HUES48 (cell line): ENCODE measurements at regions not wholly inside any gene's neighbourhood (a gene's known extent, or its start where the extent isn't known, plus 50 kb on each side); places are given as distances from the start of the nearest gene placed in this dataset.
"Not testable (repeated sequence)": the region's sequence is repeated elsewhere in the genome, so short reads cannot be mapped to it uniquely, and the experiment has no call there.

ENCODE experiments used
- H3K27ac ChIP-seq: one replicate; pipeline ENCODE4 v1.7.0; 2013; ENCODE audit warnings: low read depth, low read length, inconsistent platforms
- H3K27me3 ChIP-seq: 2 replicates; pipeline ENCODE4 v1.6.1; 2013; ENCODE audit warnings: mild to moderate bottlenecking, low read length; ENCODE audit not compliant: control insufficient read depth, insufficient read depth
- H3K36me3 ChIP-seq: 2 replicates; pipeline ENCODE4 v1.6.1; 2013; ENCODE audit warnings: low read length; ENCODE audit not compliant: control insufficient read depth, insufficient read depth
- H3K4me1 ChIP-seq: 2 replicates; pipeline ENCODE4 v1.6.1; 2013; ENCODE audit warnings: mild to moderate bottlenecking, low read length; ENCODE audit not compliant: control insufficient read depth, insufficient read depth
- H3K4me3 ChIP-seq: 2 replicates; pipeline ENCODE4 v1.5.1; 2013; ENCODE audit warnings: mild to moderate bottlenecking, low read depth, low read length
- H3K9ac ChIP-seq: 2 replicates; pipeline ENCODE4 v1.6.1; 2013; ENCODE audit warnings: mild to moderate bottlenecking, low read depth, low read length, moderate library complexity
- H3K9me3 ChIP-seq: 2 replicates; pipeline ENCODE4 v1.6.1; 2013; ENCODE audit warnings: low read length; ENCODE audit not compliant: control insufficient read depth, insufficient read depth

- Histone ChIP-seq H3K27me3 (no peaks in the 10 kb centered on the region; the same call in 1 of the 2 replicates), H3K27ac (no peak overlapping the region), H3K4me3 (no peak overlapping the region), H3K36me3 (no peaks in the 10 kb centered on the region), H3K9ac (no peak overlapping the region), H3K9me3 (peaks cover 18% of the 10 kb centered on the region; the same call in 1 of the 2 replicates), H3K4me1 (no peaks in the 10 kb centered on the region)
Measured at GRCh38 chrX:122914256-122914655, 269.8 kb upstream of the GRIA3 start.

DNA sequence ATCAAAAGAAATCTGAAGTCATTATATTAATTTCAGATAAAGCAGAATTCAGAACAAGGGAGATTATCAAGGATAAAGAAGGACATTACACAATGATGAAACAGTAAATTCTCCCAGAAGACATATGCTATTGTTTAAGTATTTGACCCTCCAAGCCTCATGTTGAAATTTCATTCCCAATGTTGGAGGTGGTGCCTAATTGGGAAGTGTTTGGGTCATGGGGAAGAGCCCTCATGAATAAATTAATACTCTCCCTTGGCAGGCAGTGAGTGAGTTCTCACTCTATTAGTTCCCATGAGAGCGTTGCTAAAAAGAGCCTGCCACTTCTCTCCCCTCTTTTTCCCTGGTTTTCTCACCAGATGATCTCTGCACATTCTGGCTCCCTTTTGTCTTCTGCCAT is 249.9 kb upstream of the GRIA3 start:
- H3K9me3 ChIP-seq, result no peaks in the 10 kb centered on the region
- no peaks in the 10 kb centered on the region for H3K36me3 ChIP-seq
- H3K4me3 ChIP-seq, result no peak overlapping the region
- H3K4me1 ChIP-seq, result peaks cover 23% of the 10 kb centered on the region
- H3K27me3 ChIP-seq, result no peaks in the 10 kb centered on the region
- H3K27ac ChIP-seq, result no peak overlapping the region
- no peak overlapping the region for H3K9ac ChIP-seq

DNA sequence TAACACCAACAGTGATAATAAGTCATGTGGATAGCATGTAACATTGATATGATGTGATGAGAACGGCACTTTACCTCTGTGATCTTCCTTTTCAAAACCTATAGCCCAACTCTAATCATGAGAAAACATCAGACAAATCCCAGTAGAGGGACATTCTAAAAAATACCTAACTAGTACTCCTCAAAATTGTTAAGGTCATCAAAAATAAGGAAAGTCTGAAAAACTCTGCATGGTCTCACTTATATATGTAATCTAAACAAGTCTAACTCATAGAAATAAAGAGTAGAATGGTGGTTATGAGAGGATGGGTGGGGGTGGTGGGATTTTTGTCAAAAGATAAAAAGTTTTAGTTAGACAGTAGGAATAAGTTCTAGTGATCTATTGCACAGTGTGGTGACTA is 243.9 kb upstream of the GRIA3 start:
- H3K27ac ChIP-seq, result no peak overlapping the region
- no peak overlapping the region for H3K4me3 ChIP-seq
- no peaks in the 10 kb centered on the region; the same call in 1 of the 2 replicates for H3K27me3 ChIP-seq
- H3K9ac ChIP-seq, result no peak overlapping the region
- no peaks in the 10 kb centered on the region for H3K9me3 ChIP-seq
- H3K4me1 ChIP-seq, result no peaks in the 10 kb centered on the region
- no peaks in the 10 kb centered on the region for H3K36me3 ChIP-seq

- Histone ChIP-seq H3K27me3 (no peaks in the 10 kb centered on the region; the same call in 1 of the 2 replicates), H3K36me3 (no peaks in the 10 kb centered on the region), H3K4me1 (no peaks in the 10 kb centered on the region), H3K4me3 (no peak overlapping the region), H3K9ac (no peak overlapping the region), H3K27ac (no peak overlapping the region), H3K9me3 (no peaks in the 10 kb centered on the region)
Measured at GRCh38 chrX:122941806-122942205, 242.3 kb upstream of the GRIA3 start.

DNA sequence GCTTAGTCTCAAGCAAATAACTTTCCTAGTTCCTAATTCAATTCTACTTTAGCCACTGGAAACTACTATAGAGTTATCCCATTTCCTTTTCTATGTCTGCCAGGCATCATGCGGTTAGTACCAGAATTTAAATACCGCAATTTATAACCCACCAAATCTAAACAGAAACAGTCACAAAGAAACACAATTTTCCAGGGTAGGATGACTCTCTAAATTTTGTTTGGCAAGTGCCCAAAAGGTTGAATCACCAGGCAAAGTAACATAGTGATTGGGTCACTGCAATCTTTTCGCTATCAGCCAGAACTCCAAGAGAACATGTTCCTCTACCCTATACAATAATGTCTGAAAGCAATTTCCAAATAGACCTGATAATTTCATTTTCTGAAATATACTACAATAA is 240.2 kb upstream of the GRIA3 start:
- H3K27me3 ChIP-seq, result no peaks in the 10 kb centered on the region; the same call in 1 of the 2 replicates
- no peaks in the 10 kb centered on the region for H3K9me3 ChIP-seq
- H3K27ac ChIP-seq, result no peak overlapping the region
- no peak overlapping the region for H3K9ac ChIP-seq
- H3K4me1 ChIP-seq, result no peaks in the 10 kb centered on the region
- H3K4me3 ChIP-seq, result no peak overlapping the region
- H3K36me3 ChIP-seq, result no peaks in the 10 kb centered on the region

- Histone ChIP-seq H3K9ac (no peak overlapping the region), H3K4me1 (no peaks in the 10 kb centered on the region), H3K4me3 (no peak overlapping the region), H3K27me3 (no peaks in the 10 kb centered on the region; the same call in 1 of the 2 replicates), H3K9me3 (no peaks in the 10 kb centered on the region), H3K36me3 (no peaks in the 10 kb centered on the region), H3K27ac (no peak overlapping the region)
Measured at GRCh38 chrX:122945328-122945727, 238.8 kb upstream of the GRIA3 start.

DNA sequence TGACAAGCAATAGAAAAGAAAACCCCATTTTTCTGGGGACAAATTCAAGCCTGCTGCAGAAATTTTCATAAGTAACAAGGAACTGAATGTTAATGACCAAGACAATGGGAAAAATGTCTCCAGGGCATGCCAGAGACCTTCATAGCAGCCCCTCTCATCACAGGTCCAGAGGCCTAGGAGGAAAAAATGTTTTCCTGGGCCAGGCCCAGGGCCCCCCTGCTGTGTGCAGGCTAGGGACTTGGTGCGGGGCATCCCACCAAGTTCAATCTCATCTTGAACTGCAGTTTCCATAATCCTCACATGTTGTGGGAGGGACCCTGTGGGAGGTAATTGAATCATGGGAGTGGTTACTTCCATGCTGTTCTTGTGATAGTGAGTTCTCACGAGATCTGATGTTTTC is 211.5 kb upstream of the GRIA3 start:
- Histone ChIP-seq H3K4me1 (no peaks in the 10 kb centered on the region), H3K27ac (no peak overlapping the region), H3K27me3 (no peaks in the 10 kb centered on the region), H3K36me3 (no peaks in the 10 kb centered on the region), H3K9ac (no peak overlapping the region), H3K9me3 (peaks cover 20% of the 10 kb centered on the region), H3K4me3 (no peak overlapping the region)

- H3K9me3 ChIP-seq, result no peaks in the 10 kb centered on the region; the same call in 1 of the 2 replicates
- no peak overlapping the region for H3K27ac ChIP-seq
- H3K9ac ChIP-seq, result no peak overlapping the region
- no peaks in the 10 kb centered on the region for H3K36me3 ChIP-seq
- H3K4me3 ChIP-seq, result no peak overlapping the region
- no peaks in the 10 kb centered on the region for H3K27me3 ChIP-seq
- no peaks in the 10 kb centered on the region for H3K4me1 ChIP-seq
Measured at GRCh38 chrX:122982521-122982920, 201.6 kb upstream of the GRIA3 start.

DNA sequence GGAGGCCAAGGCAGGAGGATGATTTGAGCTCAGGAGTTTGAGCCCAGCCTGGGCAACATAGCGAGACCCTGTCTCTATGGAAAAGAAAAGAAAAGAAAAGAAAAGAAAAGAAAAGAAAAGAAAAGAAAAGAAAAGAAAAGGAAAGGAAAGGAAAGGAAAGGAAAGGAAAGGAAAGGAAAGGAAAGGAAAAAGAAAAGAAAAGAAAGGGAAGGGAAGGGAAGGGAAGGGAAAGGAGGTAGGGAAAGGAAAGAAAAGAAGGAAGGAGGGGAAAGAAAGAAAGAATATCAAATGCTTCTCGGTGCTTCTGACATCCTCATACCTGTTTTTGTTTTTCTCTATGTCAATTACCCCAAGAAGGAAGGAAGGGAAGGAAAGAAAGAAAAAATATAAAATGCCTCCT is 181.2 kb upstream of the GRIA3 start:
- not testable (repeated sequence) for H3K4me1 ChIP-seq, H3K27me3 ChIP-seq, H3K27ac ChIP-seq, H3K9ac ChIP-seq, H3K9me3 ChIP-seq, H3K36me3 ChIP-seq, H3K4me3 ChIP-seq

DNA sequence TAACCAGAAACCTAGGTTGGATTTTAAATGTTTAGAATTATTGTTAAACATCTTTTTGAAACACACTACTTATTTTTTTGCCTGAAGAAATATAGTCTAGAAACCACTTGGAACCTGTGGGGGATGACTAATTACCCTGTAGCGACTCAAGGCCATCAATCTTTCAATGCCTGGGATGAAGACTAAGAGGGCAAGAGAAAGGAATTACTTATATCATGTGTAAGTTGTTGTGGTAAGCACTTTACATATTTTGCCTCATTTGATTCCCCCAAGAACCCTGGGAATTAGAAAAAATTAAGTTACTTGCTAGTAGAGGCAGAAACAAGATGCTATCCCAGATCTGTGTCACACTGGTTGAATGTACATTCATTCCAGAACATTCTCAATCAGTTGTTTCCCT is 170.9 kb upstream of the GRIA3 start:
- Histone ChIP-seq H3K36me3 (no peaks in the 10 kb centered on the region), H3K9me3 (no peaks in the 10 kb centered on the region), H3K4me3 (no peak overlapping the region), H3K27me3 (no peaks in the 10 kb centered on the region), H3K4me1 (no peaks in the 10 kb centered on the region), H3K27ac (no peak overlapping the region), H3K9ac (no peak overlapping the region)

DNA sequence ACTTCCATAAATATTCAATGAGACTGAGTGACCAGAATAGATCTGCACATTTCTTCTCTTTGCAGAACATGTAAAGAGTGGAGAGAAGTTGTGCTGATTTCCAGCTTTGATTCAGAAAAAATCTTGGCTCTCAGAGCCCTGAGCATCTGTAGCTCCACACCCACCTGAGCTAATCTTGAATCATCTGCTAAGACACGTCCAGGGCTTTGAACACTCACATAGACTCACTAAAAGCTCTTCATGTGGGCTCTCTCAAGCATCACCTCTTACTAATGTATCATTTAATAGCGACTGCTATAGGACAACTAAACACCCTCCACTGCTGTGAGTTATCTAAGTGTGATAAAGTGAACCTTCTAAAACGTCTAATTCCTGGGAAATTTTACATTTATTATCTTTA is 147.7 kb upstream of the GRIA3 start:
- Histone ChIP-seq H3K36me3 (no peaks in the 10 kb centered on the region), H3K9ac (no peak overlapping the region), H3K27ac (no peak overlapping the region), H3K27me3 (no peaks in the 10 kb centered on the region), H3K4me1 (no peaks in the 10 kb centered on the region), H3K9me3 (no peaks in the 10 kb centered on the region), H3K4me3 (no peak overlapping the region)

DNA sequence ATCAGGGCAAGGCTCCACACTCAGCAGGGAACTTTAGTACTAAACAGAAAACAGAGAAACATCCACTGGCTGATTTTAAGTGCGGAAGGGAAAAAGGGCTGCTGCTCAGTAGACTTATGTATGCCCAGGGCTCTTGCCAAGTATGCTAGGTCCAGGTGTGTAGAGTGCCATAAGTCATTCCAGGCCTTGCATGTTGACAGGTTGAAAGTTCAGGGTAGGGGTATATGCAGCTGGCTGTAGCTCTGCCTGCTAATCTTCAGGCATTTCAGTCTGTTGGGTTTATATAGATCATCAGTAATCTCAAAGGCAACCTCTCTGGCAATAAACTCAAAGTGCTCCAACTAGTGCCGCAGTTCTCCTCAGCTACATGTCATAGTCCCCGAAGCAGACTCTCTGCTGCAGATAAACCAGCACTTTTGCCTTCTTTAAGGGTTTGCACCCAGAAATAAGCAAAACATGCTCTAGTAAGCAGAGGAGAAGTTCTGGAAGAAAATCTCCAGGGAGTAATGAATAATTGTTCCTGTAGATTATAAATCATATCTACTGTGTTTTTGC is 134.9 kb upstream of the GRIA3 start:
- H3K9ac ChIP-seq, result no peak overlapping the region
- H3K27ac ChIP-seq, result no peak overlapping the region
- H3K4me1 ChIP-seq, result no peaks in the 10 kb centered on the region
- H3K4me3 ChIP-seq, result no peak overlapping the region
- H3K36me3 ChIP-seq, result no peaks in the 10 kb centered on the region
- H3K27me3 ChIP-seq, result no peaks in the 10 kb centered on the region
- no peaks in the 10 kb centered on the region for H3K9me3 ChIP-seq
